Pons (tissue), 1 donor: ENCODE measurements at regions not wholly inside any gene's neighbourhood (a gene's known extent, or its start where the extent isn't known, plus 50 kb on each side); places are given as distances from the start of the nearest gene placed in this dataset.
A peak's percentile ranks its signal among the peaks of the same experiment; 100 is the strongest.

Experiments used
- DNase-seq: peaks from one replicate; pipeline ENCODE4 v3.0.0-alpha.2; 2016; ENCODE audit warnings: low spot score

DNA sequence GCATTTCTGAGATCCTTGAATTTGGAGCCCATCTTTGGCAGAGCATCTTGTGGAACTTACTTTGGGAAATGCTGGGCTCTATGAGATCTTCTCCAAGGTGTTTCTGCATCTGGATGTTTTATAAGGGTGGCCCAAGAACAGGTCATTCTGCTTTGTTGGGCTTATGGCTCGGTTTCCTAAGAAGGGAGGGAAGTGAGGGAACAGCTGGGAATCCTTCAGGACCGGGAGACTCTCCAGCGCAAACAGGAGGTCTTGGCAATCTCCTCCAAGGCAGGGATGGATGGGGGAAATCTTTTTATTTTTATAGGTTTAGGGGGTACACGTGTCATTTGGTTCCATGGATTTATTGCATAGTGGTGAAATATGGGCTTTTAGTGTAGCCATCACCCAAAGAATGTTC, 54.7 kb downstream of the IRX3 start:
- no peak for DNase-seq

DNA sequence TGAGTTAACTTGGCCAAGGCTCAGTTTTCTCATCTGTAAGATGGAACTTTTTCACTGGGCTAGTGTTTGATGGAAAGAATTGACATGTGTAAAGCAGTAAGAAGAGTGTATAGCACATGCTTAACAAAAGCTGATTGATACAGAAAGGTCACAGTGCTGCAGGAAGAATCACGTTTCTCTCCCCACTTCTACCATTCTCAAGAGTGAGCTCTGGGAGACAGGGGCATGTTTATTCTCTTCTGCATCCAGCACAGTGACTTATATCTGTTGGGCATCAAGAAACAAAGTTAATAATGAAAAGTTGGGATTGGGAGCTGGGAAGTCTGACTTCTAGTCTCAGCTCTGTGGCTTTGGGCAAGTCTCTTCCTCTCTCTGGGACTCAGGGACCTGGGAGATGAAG, 55.3 kb downstream of the IRX3 start:
- DNase-seq = no peak

GRCh38 chr16:54228325-54228724, 58.3 kb downstream of the IRX3 start:
- no peak for DNase-seq

GRCh38 chr16:54226296-54227010, 60.1 kb downstream of the IRX3 start:
- DNase-seq = no peak

DNA sequence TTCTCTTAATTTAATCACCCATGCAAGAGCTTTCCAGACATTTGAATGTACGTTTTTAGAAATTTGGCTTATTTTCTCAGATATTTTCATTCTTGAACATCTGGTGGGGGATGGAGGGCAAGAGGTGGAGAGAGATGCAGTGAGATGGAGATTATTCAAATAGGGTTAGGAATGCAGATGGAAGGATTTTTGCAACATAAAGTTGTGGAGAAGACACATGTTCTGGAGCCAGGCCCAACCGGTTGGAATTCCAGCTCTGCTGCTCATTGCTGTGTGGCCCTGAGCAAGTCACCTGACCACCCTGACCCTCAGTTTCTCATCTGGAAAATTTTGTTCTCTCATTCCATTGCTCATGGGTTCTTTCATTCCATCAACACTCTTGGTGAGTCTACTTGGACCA, 66.9 kb downstream of the IRX3 start:
- no peak for DNase-seq

DNA sequence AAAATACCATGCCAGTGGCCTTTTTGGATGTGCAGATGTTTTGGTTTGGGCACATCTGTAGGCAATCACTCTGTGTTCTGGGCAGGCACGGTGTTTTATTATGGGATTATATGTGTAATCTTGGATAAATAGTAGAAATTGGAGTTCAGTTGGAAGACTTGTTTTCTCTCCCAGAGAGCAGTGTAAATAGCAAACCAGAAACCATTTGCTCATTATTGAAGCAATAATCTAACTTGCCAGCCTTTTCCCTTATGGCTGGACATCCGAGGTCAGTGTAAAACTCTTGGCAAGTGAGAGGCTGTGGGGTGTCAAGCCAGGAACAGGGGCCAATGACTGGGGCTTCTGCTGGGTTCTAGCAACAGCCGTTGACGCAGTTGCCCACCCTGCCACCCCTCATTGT, 69.9 kb downstream of the IRX3 start:
- no peak for DNase-seq

GRCh38 chr16:54216268-54216667, 70.3 kb downstream of the IRX3 start:
- DNase-seq = no peak

DNA sequence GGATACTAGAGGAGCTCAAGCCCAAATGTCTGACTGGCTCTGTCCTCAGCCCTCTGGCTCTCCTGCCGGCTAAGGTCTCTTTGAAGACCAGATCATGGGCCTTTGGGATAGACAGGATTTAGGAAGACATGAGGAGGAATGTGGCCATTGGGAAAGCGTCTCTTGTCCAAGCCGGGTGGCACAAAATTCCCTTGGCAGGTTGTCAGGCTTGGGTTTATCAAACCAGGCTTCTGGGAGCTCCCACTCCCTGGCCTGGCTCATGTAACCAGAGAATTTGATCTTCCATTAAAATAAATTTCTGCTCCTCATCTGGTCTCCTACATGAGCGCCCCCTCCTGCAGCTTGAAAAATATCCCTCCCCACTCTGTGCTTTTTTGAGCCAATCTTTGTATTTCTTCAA, 71.1 kb downstream of the IRX3 start:
- DNase-seq = no peak

DNA sequence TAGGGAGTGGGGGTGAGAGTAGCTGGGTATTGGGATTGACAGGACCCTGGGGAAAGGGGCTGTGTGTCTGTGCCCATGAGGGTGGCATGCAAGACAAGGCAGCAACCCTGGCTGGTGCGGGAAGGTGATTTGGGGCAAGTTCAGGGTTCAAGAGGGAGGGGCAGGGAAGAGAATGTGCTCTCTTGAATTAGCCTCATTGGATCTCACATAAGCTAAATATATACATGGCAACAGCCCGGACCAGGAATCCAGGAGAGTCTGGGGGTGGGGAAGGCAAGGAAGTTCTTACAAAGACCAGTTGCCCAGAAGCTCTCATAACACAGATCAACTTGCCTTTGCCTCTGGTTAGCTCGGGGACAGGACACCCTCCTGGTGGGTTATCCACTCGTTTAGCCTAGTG, 73.3 kb downstream of the IRX3 start:
- no peak for DNase-seq

DNA sequence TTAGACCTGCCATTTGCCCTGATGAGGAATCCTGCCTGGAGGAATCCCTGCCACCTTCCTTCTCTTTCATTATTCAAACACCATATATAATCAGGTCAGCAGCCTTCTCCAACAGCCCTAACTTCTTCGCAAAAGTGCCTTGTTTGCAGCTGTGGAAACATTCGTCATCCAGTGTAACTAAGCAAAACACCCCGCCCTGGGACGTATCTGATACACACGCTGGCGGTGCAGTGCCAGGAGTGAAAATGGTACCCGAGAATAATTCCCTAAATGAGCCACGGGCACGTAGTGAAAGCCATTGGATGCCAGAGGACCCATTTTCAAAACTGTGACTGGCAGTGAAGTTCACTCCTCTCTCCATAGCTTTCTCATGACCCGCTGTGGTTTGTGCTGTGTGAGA, 73.7 kb downstream of the IRX3 start:
- no peak for DNase-seq

DNA sequence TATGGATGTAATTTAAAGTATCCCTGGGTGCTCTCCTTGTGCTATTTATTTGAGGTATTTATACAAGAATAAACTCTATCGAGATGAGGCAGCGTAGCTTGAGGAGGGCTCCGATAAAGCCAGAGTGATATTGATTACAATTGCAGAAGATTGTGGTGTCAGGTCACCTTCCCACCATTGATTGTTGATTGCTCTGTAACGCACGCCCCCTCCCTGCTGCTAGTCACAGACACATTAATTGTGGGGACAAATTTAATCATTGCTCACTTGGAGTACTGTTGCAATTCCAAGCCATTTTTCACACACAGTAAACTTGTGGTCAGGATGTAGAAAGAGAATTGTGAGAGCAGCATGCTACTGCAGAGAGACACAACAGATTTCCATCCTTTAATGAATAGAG, 75.4 kb downstream of the IRX3 start:
- no peak for DNase-seq

GRCh38 chr16:54210452-54211125, 76.0 kb downstream of the IRX3 start:
- no peak for DNase-seq

GRCh38 chr16:54208237-54208636, 78.3 kb downstream of the IRX3 start:
- no peak for DNase-seq

DNA sequence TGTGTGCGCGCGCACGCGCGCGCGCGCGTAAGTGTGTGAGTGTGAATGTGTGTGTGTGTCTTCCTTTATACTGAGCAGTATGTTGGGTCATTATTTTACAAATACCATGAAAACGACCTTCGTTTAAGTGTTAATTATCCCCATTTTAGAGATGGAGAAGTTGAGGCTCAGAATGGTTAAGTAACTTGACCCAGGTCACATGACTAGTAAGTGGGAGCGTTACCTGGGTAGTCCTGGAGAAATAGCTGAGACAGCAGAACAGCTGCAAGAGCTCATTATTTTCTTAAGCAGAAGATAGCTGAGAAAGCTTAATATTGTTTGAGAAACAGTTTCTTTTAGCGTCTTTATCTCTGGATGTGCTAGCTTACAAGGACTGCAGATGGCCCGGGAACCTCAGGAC, 78.8 kb downstream of the IRX3 start:
- DNase-seq = no peak

DNA sequence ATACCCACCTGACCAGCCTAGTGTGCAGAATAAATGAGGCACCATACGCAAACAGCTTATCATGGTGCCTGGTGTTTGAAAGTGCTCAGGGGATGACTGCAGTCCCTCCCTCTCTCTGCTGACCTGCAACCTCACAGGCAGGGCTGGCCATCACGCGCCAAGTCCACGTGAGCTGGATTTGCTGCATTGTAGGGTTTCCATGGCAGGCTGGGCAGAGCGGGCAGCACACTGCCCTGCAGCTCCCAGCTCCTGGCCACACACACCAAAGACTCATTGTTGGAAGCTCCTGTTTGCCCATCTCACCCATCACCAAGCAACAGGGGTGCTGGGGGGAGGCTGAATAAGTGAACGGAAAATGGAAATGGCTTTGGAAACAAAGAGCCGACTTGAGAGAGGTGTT, 81.8 kb downstream of the IRX3 start:
- peak; percentile 29 for DNase-seq

GRCh38 chr16:54203851-54204505, 82.6 kb downstream of the IRX3 start:
- DNase-seq = no peak

- no peak for DNase-seq
Measured at GRCh38 chr16:54203384-54203783, 83.2 kb downstream of the IRX3 start.
